RWPE2 (cell line): ENCODE measurements at regions not wholly inside any gene's neighbourhood (a gene's known extent, or its start where the extent isn't known, plus 50 kb on each side); places are given as distances from the start of the nearest gene placed in this dataset.

Source experiments
- ATAC-seq: fragments of 200-7000 bp; cut with Tn5 transposase; 3 replicates; pipeline ENCODE4 v1.9.1; 2021; ENCODE audit warnings: low read depth
- DNase-seq: peaks from one replicate; pipeline ENCODE4 v3.0.0-alpha.2; 2020; ENCODE audit warnings: low spot score
- H3K27ac ChIP-seq: fragments of 450-650 bp; 2 replicates; pipeline ENCODE4 v1.5.1; 2017; ENCODE audit warnings: mild to moderate bottlenecking; ENCODE audit not compliant: poor library complexity, severe bottlenecking
- H3K27me3 ChIP-seq: fragments of 250-450 bp; sonication (Bioruptor Pico); 2 replicates; pipeline ENCODE4 v1.5.1; 2021; ENCODE audit warnings: mild to moderate bottlenecking, moderate library complexity; ENCODE audit not compliant: insufficient read depth, poor library complexity, severe bottlenecking
- H3K36me3 ChIP-seq: fragments of 250-450 bp; sonication (Bioruptor Pico); 2 replicates; pipeline ENCODE4 v1.5.1; 2020; ENCODE audit warnings: low read depth, mild to moderate bottlenecking, moderate library complexity
- H3K4me1 ChIP-seq: fragments of 250-450 bp; sonication (Bioruptor Pico); 2 replicates; pipeline ENCODE4 v1.5.1; 2021; ENCODE audit warnings: mild to moderate bottlenecking, moderate library complexity; ENCODE audit not compliant: insufficient read depth, poor library complexity, severe bottlenecking
- H3K4me3 ChIP-seq: fragments of 250-450 bp; sonication (Bioruptor Pico); 2 replicates; pipeline ENCODE4 v1.5.1; 2021; ENCODE audit warnings: mild to moderate bottlenecking, moderate library complexity; ENCODE audit not compliant: severe bottlenecking
- H3K9me3 ChIP-seq: fragments of 250-450 bp; sonication (Bioruptor Pico); 2 replicates; pipeline ENCODE4 v1.5.1; 2021; ENCODE audit warnings: mild to moderate bottlenecking, moderate library complexity; ENCODE audit not compliant: severe bottlenecking
- CTCF ChIP-seq: fragments of 450-650 bp; IDR thresholded peaks from one replicate; pipeline ENCODE4 v1.5.1; 2017; ENCODE audit warnings: mild to moderate bottlenecking, moderate library complexity; ENCODE audit not compliant: poor library complexity, severe bottlenecking

- no peak for TF ChIP-seq CTCF
- ATAC-seq (no peak), DNase-seq (no peak)
- Histone ChIP-seq H3K27me3 (no peaks in the 10 kb centered on the region), H3K27ac (no peak overlapping the region), H3K4me3 (no peak overlapping the region), H3K4me1 (peaks cover 33% of the 10 kb centered on the region), H3K9me3 (no peaks in the 10 kb centered on the region), H3K36me3 (no peaks in the 10 kb centered on the region)
Measured at GRCh38 chr4:123558865-123559264, 162.3 kb downstream of the SPRY1 start.

- Histone ChIP-seq H3K4me1 (peaks cover 24% of the 10 kb centered on the region), H3K9me3 (no peaks in the 10 kb centered on the region), H3K4me3 (no peak overlapping the region), H3K27me3 (no peaks in the 10 kb centered on the region), H3K27ac (no peak overlapping the region), H3K36me3 (no peaks in the 10 kb centered on the region)
- no peak for TF ChIP-seq CTCF
- no peak for ATAC-seq
- no peak for DNase-seq
Measured at GRCh38 chr4:123559955-123560871, 163.6 kb downstream of the SPRY1 start.

GRCh38 chr4:123561525-123561924 lies 164.9 kb downstream of the SPRY1 start:
- TF ChIP-seq CTCF: no peak
- H3K27ac ChIP-seq: no peak overlapping the region
- H3K4me3 ChIP-seq: no peak overlapping the region
- no peaks in the 10 kb centered on the region for H3K9me3 ChIP-seq
- ATAC-seq: no peak
- no peaks in the 10 kb centered on the region for H3K27me3 ChIP-seq
- H3K36me3 ChIP-seq: no peaks in the 10 kb centered on the region
- H3K4me1 ChIP-seq: peaks cover 14% of the 10 kb centered on the region
- DNase-seq: no peak

- Histone ChIP-seq H3K9me3 (no peaks in the 10 kb centered on the region), H3K27me3 (no peaks in the 10 kb centered on the region), H3K27ac (no peak overlapping the region), H3K36me3 (no peaks in the 10 kb centered on the region), H3K4me3 (no peak overlapping the region), H3K4me1 (peaks cover 14% of the 10 kb centered on the region)
- ATAC-seq: peak; percentile 64; the same call in 2 of the 3 replicates
- TF ChIP-seq CTCF: no peak
- DNase-seq: no peak
Measured at GRCh38 chr4:123562994-123563750, 166.6 kb downstream of the SPRY1 start.
